Endodermal cell (in vitro differentiated cells): ENCODE measurements at regions not wholly inside any gene's neighbourhood (a gene's known extent, or its start where the extent isn't known, plus 50 kb on each side); places are given as distances from the start of the nearest gene placed in this dataset.

Source experiments
- DNase-seq: peaks from one replicate; pipeline ENCODE4 v3.0.0-alpha.2; 2017
- H3K27ac ChIP-seq: 2 replicates; pipeline ENCODE4 v1.5.1; 2013; ENCODE audit warnings: mild to moderate bottlenecking, low read depth, low read length, moderate library complexity
- H3K27me3 ChIP-seq: 2 replicates; pipeline ENCODE4 v1.6.1; 2013; ENCODE audit warnings: mild to moderate bottlenecking, low read length, moderate library complexity; ENCODE audit not compliant: insufficient read depth, control insufficient read depth, poor library complexity, severe bottlenecking
- H3K36me3 ChIP-seq: 2 replicates; pipeline ENCODE4 v1.7.0; 2013; ENCODE audit warnings: mild to moderate bottlenecking, low read length, moderate library complexity; ENCODE audit not compliant: control insufficient read depth, insufficient read depth
- H3K4me1 ChIP-seq: one replicate; pipeline ENCODE4 v1.7.0; 2013; ENCODE audit warnings: low read length; ENCODE audit not compliant: control insufficient read depth, insufficient read depth
- H3K4me3 ChIP-seq: 2 replicates; pipeline ENCODE4 v1.5.1; 2013; ENCODE audit warnings: mild to moderate bottlenecking, low read length, moderate library complexity
- H3K9ac ChIP-seq: 2 replicates; pipeline ENCODE4 v1.6.1; 2013; ENCODE audit warnings: mild to moderate bottlenecking, low read length, moderate library complexity; ENCODE audit not compliant: poor library complexity, severe bottlenecking; ENCODE audit errors: extremely low read depth
- H3K9me3 ChIP-seq: 2 replicates; pipeline ENCODE4 v1.6.1; 2013; ENCODE audit warnings: mild to moderate bottlenecking, low read length, moderate library complexity; ENCODE audit not compliant: control insufficient read depth
- H3K27ac Mint-ChIP-seq: 2 replicates; pipeline ENCODE4 v1.8.0; 2020; ENCODE audit warnings: mixed read lengths
- H3K27me3 Mint-ChIP-seq: 2 replicates; pipeline ENCODE4 v1.8.0; 2021; ENCODE audit warnings: mild to moderate bottlenecking, mixed read lengths; ENCODE audit not compliant: insufficient read depth
- H3K36me3 Mint-ChIP-seq: 2 replicates; pipeline ENCODE4 v1.8.0; 2020; ENCODE audit warnings: low read depth, mixed read lengths
- H3K4me1 Mint-ChIP-seq: 2 replicates; pipeline ENCODE4 v1.8.0; 2020; ENCODE audit warnings: mixed read lengths
- H3K4me3 Mint-ChIP-seq: 2 replicates; pipeline ENCODE4 v1.8.0; 2020; ENCODE audit warnings: mild to moderate bottlenecking, moderate library complexity, mixed read lengths
- H3K9me3 Mint-ChIP-seq: 2 replicates; pipeline ENCODE4 v1.8.0; 2020; ENCODE audit warnings: mild to moderate bottlenecking, mixed read lengths
- WGBS, 2 experiments: methylation state at CpG; one replicate each; pipeline versions ENCODE4 v1.1.5 to v1.1.7; 2013; ENCODE audit warnings: missing lambda C conversion rate in 2 of 2, mixed read lengths in 1 of 2; ENCODE audit not compliant: insufficient coverage in 1 of 2, insufficient read length in 1 of 2; 5-methylcytosine and 5-hydroxymethylcytosine counted together
- TF ChIP-seq, protein P1 (sequence below): fragments of 200-600 bp; sonication (generic); conservative IDR thresholded peaks from 2 replicates; pipeline ENCODE4 v1.5.0; 2021; ENCODE audit warnings: antibody characterized with exemption, mild to moderate bottlenecking

DNA sequence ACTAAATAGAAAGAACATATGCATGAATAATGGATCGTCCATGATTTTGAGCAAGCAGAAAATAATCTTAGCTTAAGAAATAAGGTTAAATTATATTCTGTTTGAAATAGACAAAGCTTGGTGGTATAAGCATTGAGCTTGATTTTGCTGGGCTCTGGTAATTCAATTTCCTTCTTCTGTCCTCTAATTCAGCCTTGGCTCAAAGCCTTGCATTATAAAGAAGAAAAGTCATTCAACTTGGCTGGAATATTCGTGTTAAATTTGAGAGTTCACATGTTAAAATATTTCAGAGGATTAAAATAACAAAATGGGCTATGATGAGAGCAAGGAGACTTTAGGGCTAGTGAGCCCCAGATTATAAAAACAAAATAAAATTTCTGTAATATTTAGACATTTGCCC lies 415.4 kb upstream of the PCDH20 start:
- no peaks in the 10 kb centered on the region for H3K4me1 ChIP-seq
- Mint-ChIP-seq H3K4me3 (no peak overlapping the region), H3K36me3 (no peaks in the 10 kb centered on the region), H3K27ac (no peak overlapping the region), H3K9me3 (no peaks in the 10 kb centered on the region), H3K27me3 (no peaks in the 10 kb centered on the region), H3K4me1 (no peaks in the 10 kb centered on the region)
- H3K4me3 ChIP-seq = no peak overlapping the region
- H3K9me3 ChIP-seq = no peaks in the 10 kb centered on the region
- DNase-seq = no peak
- TF ChIP-seq, protein P1, sequence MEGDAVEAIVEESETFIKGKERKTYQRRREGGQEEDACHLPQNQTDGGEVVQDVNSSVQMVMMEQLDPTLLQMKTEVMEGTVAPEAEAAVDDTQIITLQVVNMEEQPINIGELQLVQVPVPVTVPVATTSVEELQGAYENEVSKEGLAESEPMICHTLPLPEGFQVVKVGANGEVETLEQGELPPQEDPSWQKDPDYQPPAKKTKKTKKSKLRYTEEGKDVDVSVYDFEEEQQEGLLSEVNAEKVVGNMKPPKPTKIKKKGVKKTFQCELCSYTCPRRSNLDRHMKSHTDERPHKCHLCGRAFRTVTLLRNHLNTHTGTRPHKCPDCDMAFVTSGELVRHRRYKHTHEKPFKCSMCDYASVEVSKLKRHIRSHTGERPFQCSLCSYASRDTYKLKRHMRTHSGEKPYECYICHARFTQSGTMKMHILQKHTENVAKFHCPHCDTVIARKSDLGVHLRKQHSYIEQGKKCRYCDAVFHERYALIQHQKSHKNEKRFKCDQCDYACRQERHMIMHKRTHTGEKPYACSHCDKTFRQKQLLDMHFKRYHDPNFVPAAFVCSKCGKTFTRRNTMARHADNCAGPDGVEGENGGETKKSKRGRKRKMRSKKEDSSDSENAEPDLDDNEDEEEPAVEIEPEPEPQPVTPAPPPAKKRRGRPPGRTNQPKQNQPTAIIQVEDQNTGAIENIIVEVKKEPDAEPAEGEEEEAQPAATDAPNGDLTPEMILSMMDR = no peak
- H3K36me3 ChIP-seq = no peaks in the 10 kb centered on the region
- no peak overlapping the region for H3K27ac ChIP-seq
- no peaks in the 10 kb centered on the region for H3K27me3 ChIP-seq
- H3K9ac ChIP-seq = no peak overlapping the region
- 82% methylated on average over 2 of the region's 2 CpGs; no CpG with 5 or more reads in 1 of the 2 experiments for WGBS, 2 experiments

DNA sequence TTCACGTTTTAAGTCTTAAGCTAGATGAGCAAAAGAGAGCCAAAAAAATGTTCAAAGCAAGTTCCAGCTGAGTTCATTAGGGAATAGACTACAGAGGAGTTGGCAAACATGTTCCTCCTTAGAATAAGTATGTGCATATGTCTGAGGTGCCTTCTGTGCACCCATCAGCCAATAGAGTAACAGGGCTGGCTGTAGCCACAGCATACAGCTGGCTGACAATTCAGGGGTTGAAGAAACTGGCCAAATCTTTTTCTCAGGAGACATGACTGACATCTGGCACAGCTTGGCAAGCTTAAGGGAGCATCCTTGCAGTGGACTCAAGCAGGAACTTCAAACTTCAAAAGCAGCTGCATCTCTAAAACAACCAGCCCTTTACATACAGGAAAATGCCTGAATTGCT lies 414.8 kb upstream of the PCDH20 start:
- no peaks in the 10 kb centered on the region for H3K27me3 Mint-ChIP-seq
- TF ChIP-seq, protein P1 = no peak
- WGBS, 2 experiments = 75 to 82% methylated on average over 1 of the region's 1 CpG
- Histone ChIP-seq H3K36me3 (no peaks in the 10 kb centered on the region), H3K9me3 (no peaks in the 10 kb centered on the region), H3K27me3 (no peaks in the 10 kb centered on the region), H3K4me3 (no peak overlapping the region), H3K4me1 (no peaks in the 10 kb centered on the region), H3K9ac (no peak overlapping the region), H3K27ac (no peak overlapping the region)
- no peaks in the 10 kb centered on the region for H3K9me3 Mint-ChIP-seq
- H3K4me3 Mint-ChIP-seq = no peak overlapping the region
- no peaks in the 10 kb centered on the region for H3K4me1 Mint-ChIP-seq
- no peak overlapping the region for H3K27ac Mint-ChIP-seq
- no peak for DNase-seq
- no peaks in the 10 kb centered on the region for H3K36me3 Mint-ChIP-seq

DNA sequence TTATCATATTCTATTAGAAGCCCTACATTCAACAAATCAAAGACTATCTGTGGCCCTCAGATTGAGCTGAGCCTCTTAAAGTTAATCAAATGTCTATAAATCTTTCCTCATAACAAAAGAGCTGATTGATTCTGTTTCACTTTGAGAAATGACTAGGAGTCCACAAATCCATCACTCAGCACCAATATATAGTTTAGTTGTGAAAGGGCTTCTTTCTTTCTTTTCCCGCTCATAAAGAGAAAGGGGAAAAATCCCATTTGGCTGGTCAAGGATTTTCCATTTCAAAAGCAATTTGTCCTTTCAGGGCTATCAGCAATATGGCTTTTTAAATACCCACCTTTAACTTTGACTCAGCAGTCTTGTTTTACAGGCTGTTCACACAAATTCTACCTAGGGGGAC lies 408.5 kb upstream of the PCDH20 start:
- no peak overlapping the region for H3K4me3 ChIP-seq
- no peaks in the 10 kb centered on the region for H3K27me3 Mint-ChIP-seq
- H3K9ac ChIP-seq = no peak overlapping the region
- no peaks in the 10 kb centered on the region for H3K27me3 ChIP-seq
- H3K9me3 ChIP-seq = no peaks in the 10 kb centered on the region
- no peak overlapping the region for H3K4me3 Mint-ChIP-seq
- H3K27ac ChIP-seq = no peak overlapping the region
- no peak for DNase-seq
- TF ChIP-seq, protein P1 = no peak
- H3K36me3 ChIP-seq = no peaks in the 10 kb centered on the region
- no peaks in the 10 kb centered on the region for H3K9me3 Mint-ChIP-seq
- H3K4me1 ChIP-seq = no peaks in the 10 kb centered on the region
- no peaks in the 10 kb centered on the region for H3K4me1 Mint-ChIP-seq
- H3K27ac Mint-ChIP-seq = no peak overlapping the region
- H3K36me3 Mint-ChIP-seq = no peaks in the 10 kb centered on the region
- 100% methylated on average over 1 of the region's 1 CpG; no CpG with 5 or more reads in 1 of the 2 experiments for WGBS, 2 experiments
